Spleen (tissue), 7 donors: ENCODE measurements at regions not wholly inside any gene's neighbourhood (a gene's known extent, or its start where the extent isn't known, plus 50 kb on each side); places are given as distances from the start of the nearest gene placed in this dataset.

Source experiments
- POLR2A ChIP-seq, 3 donors: fragments of 450-650 bp; IDR thresholded peaks; one replicate each; pipeline ENCODE4 v1.5.1; 2017; ENCODE audit warnings: antibody characterized with exemption in 3 of 3, mild to moderate bottlenecking in 1 of 3
- TF ChIP-seq, protein P1 (sequence below), 11 experiments: fragments of 200-600 bp in 7 of 11; fragments of 450-650 bp in 4 of 11; sonication (generic) in 4 of 11; IDR thresholded peaks in 8 of 11; conservative IDR thresholded peaks in 3 of 11; 1 replicate in 7 of 11; 2 replicates in 4 of 11; pipeline versions ENCODE4 v1.4.0 to v1.8.0; 2016 to 2021; ENCODE audit warnings: antibody characterized with exemption in 11 of 11, inconsistent platforms in 4 of 11, mild to moderate bottlenecking in 1 of 11
- donor health status: DM: no; HTN: no; CAD: no; lungs with moderate emphysema.
- donor health status: DM: no; HTN: no; CAD: no.
- donor health status: DM: no; HTN: no; CAD: no.

DNA sequence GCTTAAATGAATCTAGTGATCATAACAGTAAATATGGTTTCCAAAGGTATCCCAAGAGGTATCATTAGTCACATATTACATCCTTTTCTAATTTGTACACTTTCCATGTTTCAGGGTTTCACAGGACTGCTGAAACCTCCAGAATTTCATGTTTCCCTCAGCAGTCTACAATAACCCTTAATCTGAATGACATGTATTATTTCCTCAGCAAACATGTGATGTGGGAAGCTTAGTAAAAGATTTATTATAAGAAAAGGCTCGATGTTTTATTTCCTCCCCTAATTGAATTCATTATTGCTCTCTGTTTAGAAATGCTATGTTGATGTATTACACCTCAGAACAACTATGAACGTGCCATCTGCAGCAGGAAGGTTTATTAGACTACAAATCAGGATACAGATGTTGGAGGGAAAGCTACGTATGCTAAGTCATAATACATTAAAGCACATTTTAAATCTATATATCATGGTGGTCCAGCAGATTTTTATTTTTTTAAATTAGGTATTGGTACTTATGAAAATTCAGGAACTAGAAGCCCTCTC lies 52.5 kb upstream of the SKAP2 start:
- TF ChIP-seq POLR2A (IDR thresholded peaks at IDR 0.05), result no peak
- TF ChIP-seq, protein P1, sequence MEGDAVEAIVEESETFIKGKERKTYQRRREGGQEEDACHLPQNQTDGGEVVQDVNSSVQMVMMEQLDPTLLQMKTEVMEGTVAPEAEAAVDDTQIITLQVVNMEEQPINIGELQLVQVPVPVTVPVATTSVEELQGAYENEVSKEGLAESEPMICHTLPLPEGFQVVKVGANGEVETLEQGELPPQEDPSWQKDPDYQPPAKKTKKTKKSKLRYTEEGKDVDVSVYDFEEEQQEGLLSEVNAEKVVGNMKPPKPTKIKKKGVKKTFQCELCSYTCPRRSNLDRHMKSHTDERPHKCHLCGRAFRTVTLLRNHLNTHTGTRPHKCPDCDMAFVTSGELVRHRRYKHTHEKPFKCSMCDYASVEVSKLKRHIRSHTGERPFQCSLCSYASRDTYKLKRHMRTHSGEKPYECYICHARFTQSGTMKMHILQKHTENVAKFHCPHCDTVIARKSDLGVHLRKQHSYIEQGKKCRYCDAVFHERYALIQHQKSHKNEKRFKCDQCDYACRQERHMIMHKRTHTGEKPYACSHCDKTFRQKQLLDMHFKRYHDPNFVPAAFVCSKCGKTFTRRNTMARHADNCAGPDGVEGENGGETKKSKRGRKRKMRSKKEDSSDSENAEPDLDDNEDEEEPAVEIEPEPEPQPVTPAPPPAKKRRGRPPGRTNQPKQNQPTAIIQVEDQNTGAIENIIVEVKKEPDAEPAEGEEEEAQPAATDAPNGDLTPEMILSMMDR (IDR thresholded peaks at IDR 0.05 in 8 of 11, conservative IDR thresholded peaks at IDR 0.05 in 3 of 11), result no peak
